H9 (cell line): ENCODE measurements at regions not wholly inside any gene's neighbourhood (a gene's known extent, or its start where the extent isn't known, plus 50 kb on each side); places are given as distances from the start of the nearest gene placed in this dataset.

Experiments
- DNase-seq: peaks from one replicate; pipeline ENCODE4 v3.0.0-alpha.2; 2017
- H2AFZ ChIP-seq: one replicate; pipeline ENCODE4 v1.6.1; 2013; ENCODE audit warnings: mild to moderate bottlenecking, low read length, control low read depth, moderate library complexity
- H2AK5ac ChIP-seq: 2 replicates; pipeline ENCODE4 v1.6.1; 2013; ENCODE audit warnings: low read length, control low read depth, mixed read lengths; ENCODE audit not compliant: insufficient read length
- H2BK120ac ChIP-seq: one replicate; pipeline ENCODE4 v1.6.1; 2013; ENCODE audit warnings: low read depth, mild to moderate bottlenecking, low read length, control low read depth, inconsistent platforms; ENCODE audit not compliant: poor library complexity, severe bottlenecking
- H2BK12ac ChIP-seq: 2 replicates; pipeline ENCODE4 v1.6.1; 2013; ENCODE audit warnings: low read length, control low read depth, mixed read lengths, low read depth; ENCODE audit not compliant: insufficient read length
- H2BK15ac ChIP-seq: 2 replicates; pipeline ENCODE4 v1.6.1; 2013; ENCODE audit warnings: low read depth, low read length, control low read depth
- H2BK20ac ChIP-seq: one replicate; pipeline ENCODE4 v1.6.1; 2013; ENCODE audit warnings: low read depth, mild to moderate bottlenecking, low read length, control low read depth, inconsistent platforms; ENCODE audit not compliant: poor library complexity, severe bottlenecking
- H2BK5ac ChIP-seq: 2 replicates; pipeline ENCODE4 v1.6.1; 2013; ENCODE audit warnings: low read length, control low read depth, mixed read lengths; ENCODE audit not compliant: insufficient read length
- H3K14ac ChIP-seq: 2 replicates; pipeline ENCODE4 v1.6.1; 2013; ENCODE audit warnings: low read length, control low read depth; ENCODE audit not compliant: insufficient read depth
- H3K18ac ChIP-seq: 2 replicates; pipeline ENCODE4 v1.6.1; 2013; ENCODE audit warnings: low read depth, mild to moderate bottlenecking, mixed read lengths, low read length, control low read depth; ENCODE audit not compliant: insufficient read length
- H3K23ac ChIP-seq: 2 replicates; pipeline ENCODE4 v1.6.1; 2013; ENCODE audit warnings: low read length, control low read depth, mixed read lengths, low read depth; ENCODE audit not compliant: insufficient read length
- H3K23me2 ChIP-seq: 2 replicates; pipeline ENCODE4 v1.6.1; 2013; ENCODE audit warnings: low read depth, mild to moderate bottlenecking, mixed read lengths, low read length, control low read depth; ENCODE audit not compliant: insufficient read length, poor library complexity, severe bottlenecking
- H3K27ac ChIP-seq: 2 replicates; pipeline ENCODE4 v1.5.1; 2013; ENCODE audit warnings: low read length, control low read depth, mixed read lengths, low read depth; ENCODE audit not compliant: insufficient read length
- H3K27me3 ChIP-seq: 2 replicates; pipeline ENCODE4 v1.6.1; 2013; ENCODE audit warnings: low read length, control low read depth, inconsistent platforms; ENCODE audit not compliant: insufficient read depth
- H3K4ac ChIP-seq: 2 replicates; pipeline ENCODE4 v1.6.1; 2013; ENCODE audit warnings: low read depth, mild to moderate bottlenecking, control low read depth, inconsistent platforms, low read length, moderate library complexity
- H3K4me1 ChIP-seq: 2 replicates; pipeline ENCODE4 v1.6.1; 2013; ENCODE audit warnings: low read length, control low read depth, inconsistent platforms; ENCODE audit not compliant: insufficient read depth
- H3K4me2 ChIP-seq: 2 replicates; pipeline ENCODE4 v1.6.1; 2013; ENCODE audit warnings: low read length, control low read depth, mixed read lengths; ENCODE audit not compliant: insufficient read length, insufficient read depth
- H3K56ac ChIP-seq: 2 replicates; pipeline ENCODE4 v1.6.1; 2013; ENCODE audit warnings: low read depth, mild to moderate bottlenecking, mixed read lengths, low read length, control low read depth; ENCODE audit not compliant: insufficient read length
- H3K79me1 ChIP-seq: 2 replicates; pipeline ENCODE4 v1.6.1; 2013; ENCODE audit warnings: low read depth, mild to moderate bottlenecking, moderate library complexity, low read length, control low read depth, inconsistent platforms; ENCODE audit not compliant: insufficient read depth, poor library complexity, severe bottlenecking
- H3K79me2 ChIP-seq: 2 replicates; pipeline ENCODE4 v1.6.1; 2013; ENCODE audit warnings: low read length, control low read depth, inconsistent platforms; ENCODE audit not compliant: insufficient read depth
- H3K9ac ChIP-seq: 2 replicates; pipeline ENCODE4 v1.6.1; 2013; ENCODE audit warnings: low read length, control low read depth, mixed read lengths; ENCODE audit not compliant: insufficient read length; ENCODE audit errors: extremely low read depth
- H3K9me3 ChIP-seq: one replicate; pipeline ENCODE4 v1.6.1; 2013; ENCODE audit warnings: low read depth, low read length, inconsistent platforms; ENCODE audit not compliant: control insufficient read depth
- H3T11ph ChIP-seq: one replicate; pipeline ENCODE4 v1.6.1; 2013; ENCODE audit warnings: mild to moderate bottlenecking, low read length, control low read depth, inconsistent platforms
- H4K20me1 ChIP-seq: one replicate; pipeline ENCODE4 v1.6.1; 2013; ENCODE audit not compliant: control insufficient read depth, insufficient read length, insufficient read depth
- H4K5ac ChIP-seq: 2 replicates; pipeline ENCODE4 v1.6.1; 2013; ENCODE audit warnings: low read depth, mild to moderate bottlenecking, mixed read lengths, low read length, control low read depth; ENCODE audit not compliant: insufficient read length
- H4K8ac ChIP-seq: replicated peaks from 2 replicates; pipeline ENCODE4 v1.6.1; 2013; ENCODE audit warnings: low read length, control low read depth, mixed read lengths, low read depth; ENCODE audit not compliant: insufficient read length
- H4K91ac ChIP-seq: 2 replicates; pipeline ENCODE4 v1.6.1; 2013; ENCODE audit warnings: low read depth, mild to moderate bottlenecking, moderate library complexity, mixed read lengths, low read length, control low read depth; ENCODE audit not compliant: insufficient read length
- H3K27ac Mint-ChIP-seq, 3 experiments: 2 replicates in 2 of 3; 3 replicates in 1 of 3; pipeline ENCODE4 v1.8.0; 2020 to 2021; ENCODE audit warnings: mixed read lengths in 3 of 3, mild to moderate bottlenecking in 1 of 3, moderate library complexity in 1 of 3
- H3K27me3 Mint-ChIP-seq: 2 replicates; pipeline ENCODE4 v1.8.0; 2021; ENCODE audit warnings: low read depth, mild to moderate bottlenecking, moderate library complexity, mixed read lengths
- H3K36me3 Mint-ChIP-seq, 3 experiments: 2 replicates in 2 of 3; 3 replicates in 1 of 3; pipeline ENCODE4 v1.8.0; 2020 to 2021; ENCODE audit warnings: low read depth in 3 of 3, mixed read lengths in 3 of 3; ENCODE audit not compliant: insufficient read depth in 1 of 3
- H3K4me1 Mint-ChIP-seq, 2 experiments: 2 replicates each; pipeline ENCODE4 v1.8.0; 2020; ENCODE audit warnings: mixed read lengths in 2 of 2
- H3K4me3 Mint-ChIP-seq, 2 experiments: 2 replicates in 1 of 2; 3 replicates in 1 of 2; pipeline ENCODE4 v1.8.0; 2020 to 2021; ENCODE audit warnings: mild to moderate bottlenecking in 2 of 2, mixed read lengths in 2 of 2, moderate library complexity in 1 of 2
- H3K9me3 Mint-ChIP-seq, 2 experiments: 2 replicates in 1 of 2; 3 replicates in 1 of 2; pipeline ENCODE4 v1.8.0; 2020; ENCODE audit warnings: mild to moderate bottlenecking in 2 of 2, mixed read lengths in 2 of 2, moderate library complexity in 1 of 2
- WGBS: extraction: QIAGEN DNeasy Blood & Tissue Kit; methylation state at CpG from one replicate; pipeline ENCODE4 v1.1.7; 2013; ENCODE audit warnings: missing lambda C conversion rate, low lambda C conversion rate, mixed read lengths; ENCODE audit not compliant: insufficient read length; ENCODE audit errors: extremely low coverage; 5-methylcytosine and 5-hydroxymethylcytosine counted together
- TF ChIP-seq, protein P1 (sequence below): fragments of 200-600 bp; sonication (generic); conservative IDR thresholded peaks from 3 replicates; pipeline ENCODE4 v1.8.0; 2021; ENCODE audit warnings: antibody characterized with exemption, mild to moderate bottlenecking

DNA sequence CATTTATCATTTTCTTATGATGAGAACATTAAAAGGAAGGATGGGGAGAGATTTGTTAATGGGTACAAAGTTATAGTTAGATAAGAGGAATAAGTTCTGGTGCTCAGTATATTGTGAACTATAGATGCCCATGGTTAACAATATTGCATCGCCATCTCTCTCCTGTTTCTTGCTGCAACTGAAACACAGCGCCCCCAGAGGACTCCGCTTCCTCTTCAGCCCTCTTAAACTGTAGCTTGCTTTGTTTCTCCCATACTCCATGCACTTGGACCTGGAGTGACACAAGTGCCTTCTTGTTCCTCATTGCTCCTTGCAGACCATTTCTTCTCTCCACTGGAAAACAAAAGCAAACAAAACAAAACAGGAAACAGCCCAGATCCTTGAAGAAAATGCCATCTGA is 70.1 kb upstream of the NTPCR start:
- Mint-ChIP-seq H3K27ac (no peak overlapping the region), H3K9me3 (no peaks in the 10 kb centered on the region), H3K27me3 (peaks cover 5% of the 10 kb centered on the region; the same call in 1 of the 2 replicates), H3K4me1 (no peaks in the 10 kb centered on the region), H3K4me3 (no peak overlapping the region), H3K36me3 (no peaks in the 10 kb centered on the region)
- Histone ChIP-seq H3T11ph (no peak overlapping the region), H2AK5ac (no peak overlapping the region), H3K4me1 (no peaks in the 10 kb centered on the region), H3K14ac (no peak overlapping the region), H2BK120ac (no peak overlapping the region), H3K4ac (no peak overlapping the region), H2BK20ac (no peak overlapping the region), H3K9ac (no peak overlapping the region), H3K27ac (no peak overlapping the region), H4K5ac (no peak overlapping the region), H3K23ac (no peak overlapping the region), H3K4me2 (no peak overlapping the region), H2BK12ac (no peak overlapping the region), H2BK15ac (no peak overlapping the region), H3K9me3 (no peaks in the 10 kb centered on the region), H3K79me1 (no peaks in the 10 kb centered on the region), H4K8ac (no peak overlapping the region), H2BK5ac (no peak overlapping the region), H3K79me2 (no peaks in the 10 kb centered on the region), H4K91ac (no peak overlapping the region), H4K20me1 (no peaks in the 10 kb centered on the region), H2AFZ (no peak overlapping the region), H3K23me2 (no peaks in the 10 kb centered on the region), H3K27me3 (no peaks in the 10 kb centered on the region), H3K18ac (no peak overlapping the region), H3K56ac (no peak overlapping the region)
- WGBS: no CpG with 5 or more reads among the region's 3 CpGs
- DNase-seq: peak; percentile 66
- TF ChIP-seq, protein P1, sequence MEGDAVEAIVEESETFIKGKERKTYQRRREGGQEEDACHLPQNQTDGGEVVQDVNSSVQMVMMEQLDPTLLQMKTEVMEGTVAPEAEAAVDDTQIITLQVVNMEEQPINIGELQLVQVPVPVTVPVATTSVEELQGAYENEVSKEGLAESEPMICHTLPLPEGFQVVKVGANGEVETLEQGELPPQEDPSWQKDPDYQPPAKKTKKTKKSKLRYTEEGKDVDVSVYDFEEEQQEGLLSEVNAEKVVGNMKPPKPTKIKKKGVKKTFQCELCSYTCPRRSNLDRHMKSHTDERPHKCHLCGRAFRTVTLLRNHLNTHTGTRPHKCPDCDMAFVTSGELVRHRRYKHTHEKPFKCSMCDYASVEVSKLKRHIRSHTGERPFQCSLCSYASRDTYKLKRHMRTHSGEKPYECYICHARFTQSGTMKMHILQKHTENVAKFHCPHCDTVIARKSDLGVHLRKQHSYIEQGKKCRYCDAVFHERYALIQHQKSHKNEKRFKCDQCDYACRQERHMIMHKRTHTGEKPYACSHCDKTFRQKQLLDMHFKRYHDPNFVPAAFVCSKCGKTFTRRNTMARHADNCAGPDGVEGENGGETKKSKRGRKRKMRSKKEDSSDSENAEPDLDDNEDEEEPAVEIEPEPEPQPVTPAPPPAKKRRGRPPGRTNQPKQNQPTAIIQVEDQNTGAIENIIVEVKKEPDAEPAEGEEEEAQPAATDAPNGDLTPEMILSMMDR: peak; percentile 85
